Cardiac muscle cell (in vitro differentiated cells and primary cell): ENCODE measurements at regions not wholly inside any gene's neighbourhood (a gene's known extent, or its start where the extent isn't known, plus 50 kb on each side); places are given as distances from the start of the nearest gene placed in this dataset.
"Not testable (repeated sequence)": the region's sequence is repeated elsewhere in the genome, so short reads cannot be mapped to it uniquely, and the experiment has no call there.

ENCODE experiments used
- DNase-seq, 2 donors: peaks; one replicate each; pipeline versions ENCODE4 v3.0.0 to v3.0.0-alpha.2; 2010 to 2017; ENCODE audit warnings: low read depth in 1 of 2, low spot score in 1 of 2
- H3K27ac ChIP-seq: fragments of 200-600 bp; sonication (generic); 2 replicates; pipeline ENCODE4 v1.5.1; 2016
- H3K27me3 ChIP-seq: fragments of 200-600 bp; sonication (generic); 2 replicates; pipeline ENCODE4 v1.6.0; 2016; ENCODE audit warnings: control low read depth
- H3K36me3 ChIP-seq: fragments of 200-600 bp; sonication (generic); 2 replicates; pipeline ENCODE4 v1.5.1; 2016; ENCODE audit warnings: control low read depth
- H3K4me1 ChIP-seq: fragments of 200-600 bp; sonication (generic); 2 replicates; pipeline ENCODE4 v1.8.1; 2017; ENCODE audit warnings: low read depth, mild to moderate bottlenecking, mixed run types
- H3K4me3 ChIP-seq: fragments of 200-600 bp; sonication (generic); 2 replicates; pipeline ENCODE4 v1.5.1; 2016; ENCODE audit warnings: mild to moderate bottlenecking
- H3K9me3 ChIP-seq: fragments of 200-600 bp; sonication (generic); 2 replicates; pipeline ENCODE4 v1.5.1; 2017; ENCODE audit warnings: low read depth, mild to moderate bottlenecking, control low read depth
- CTCF ChIP-seq: IDR thresholded peaks from 2 replicates; pipeline ENCODE4 v1.5.1; 2012; ENCODE audit warnings: low read depth, mild to moderate bottlenecking, low read length

DNA sequence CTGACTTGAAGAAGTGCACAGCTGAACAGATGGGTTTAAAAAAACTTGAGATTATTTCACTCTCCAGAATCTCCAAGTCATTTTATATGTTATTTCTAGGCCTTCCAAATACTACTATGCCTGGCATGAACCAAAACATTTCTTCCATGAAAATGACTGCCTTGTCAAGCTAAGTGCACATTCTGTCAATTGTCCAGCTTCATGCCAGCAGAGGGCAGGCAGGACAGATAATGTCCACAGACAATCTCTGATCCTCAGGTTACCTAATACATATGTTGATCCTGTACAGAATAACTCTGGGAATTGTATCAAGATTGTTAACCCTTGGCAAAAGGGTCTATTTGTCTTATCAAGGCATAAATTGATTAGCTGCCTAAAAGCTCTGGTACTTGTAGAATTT lies 229.5 kb downstream of the AASDHPPT start:
- no peak for DNase-seq
- no peaks in the 10 kb centered on the region for H3K4me1 ChIP-seq
- H3K36me3 ChIP-seq: no peaks in the 10 kb centered on the region
- no peaks in the 10 kb centered on the region for H3K9me3 ChIP-seq
- H3K4me3 ChIP-seq: no peak overlapping the region
- no peak for TF ChIP-seq CTCF
- H3K27ac ChIP-seq: no peak overlapping the region
- no peaks in the 10 kb centered on the region for H3K27me3 ChIP-seq

DNA sequence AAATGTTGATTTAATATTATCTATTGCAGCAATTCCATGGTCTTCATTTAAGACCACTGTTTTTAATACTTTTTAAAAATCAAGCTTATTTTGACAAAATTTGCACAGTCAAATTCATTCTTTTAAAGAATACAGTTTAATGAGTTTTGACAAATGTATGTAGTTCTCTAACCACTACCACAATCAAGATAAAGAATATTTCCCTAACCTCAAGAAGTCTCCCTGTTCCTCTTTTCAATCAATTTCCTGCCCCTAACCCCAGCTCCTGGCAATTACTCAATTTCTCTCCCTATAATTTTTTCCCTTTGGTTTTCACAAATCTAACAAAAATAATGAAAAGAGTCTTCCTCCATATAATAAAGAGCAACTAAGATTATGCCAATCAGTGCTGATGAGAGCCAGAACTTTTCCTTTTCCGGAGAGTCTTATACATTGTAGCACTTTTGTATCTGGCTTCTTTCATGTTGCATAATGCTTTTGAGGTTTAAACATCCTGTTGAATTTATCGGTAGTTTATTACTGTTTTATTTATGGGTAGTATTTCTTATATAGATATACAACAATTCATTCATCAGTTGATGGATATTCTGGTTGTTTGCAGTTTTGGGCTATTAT lies 231.7 kb downstream of the AASDHPPT start:
- no peaks in the 10 kb centered on the region for H3K36me3 ChIP-seq
- H3K27ac ChIP-seq: no peak overlapping the region
- H3K4me1 ChIP-seq: no peaks in the 10 kb centered on the region
- H3K4me3 ChIP-seq: no peak overlapping the region
- no peak for TF ChIP-seq CTCF
- DNase-seq: peak in 1 of 2 donors; percentile 37
- no peaks in the 10 kb centered on the region for H3K9me3 ChIP-seq
- no peaks in the 10 kb centered on the region for H3K27me3 ChIP-seq

GRCh38 chr11:106311531-106312230 lies 234.2 kb downstream of the AASDHPPT start:
- Histone ChIP-seq H3K36me3 (no peaks in the 10 kb centered on the region), H3K4me3 (no peak overlapping the region), H3K27ac (no peak overlapping the region), H3K27me3 (no peaks in the 10 kb centered on the region), H3K4me1 (no peaks in the 10 kb centered on the region), H3K9me3 (no peaks in the 10 kb centered on the region)
- no peak for TF ChIP-seq CTCF
- DNase-seq: no peak

- not testable (repeated sequence) for H3K4me3 ChIP-seq, H3K27me3 ChIP-seq, H3K9me3 ChIP-seq, H3K4me1 ChIP-seq, H3K27ac ChIP-seq, H3K36me3 ChIP-seq, DNase-seq
These were observed 239.8 kb downstream of the AASDHPPT start for GRCh38 chr11:106317208-106317773.

DNA sequence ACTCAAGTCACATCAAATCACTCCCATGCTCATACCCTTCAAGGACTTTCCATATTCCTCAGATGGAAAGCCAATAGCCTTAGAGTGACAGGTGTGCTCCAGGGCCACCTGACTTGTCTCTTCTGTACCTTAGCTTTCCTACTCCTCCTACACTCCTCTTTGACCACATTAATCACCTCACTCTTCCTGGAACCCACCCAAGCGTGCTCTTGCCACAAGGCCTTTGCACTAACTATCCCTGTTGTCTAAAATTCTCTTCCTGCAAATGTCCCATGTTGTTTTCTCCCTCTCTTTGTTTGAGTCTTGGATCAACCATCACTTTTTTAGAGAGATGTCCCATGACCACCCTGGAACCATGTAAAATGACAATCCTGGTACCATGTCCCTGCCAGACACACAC lies 244.1 kb downstream of the AASDHPPT start:
- H3K36me3 ChIP-seq: no peaks in the 10 kb centered on the region
- no peak overlapping the region for H3K27ac ChIP-seq
- no peaks in the 10 kb centered on the region for H3K27me3 ChIP-seq
- H3K4me3 ChIP-seq: no peak overlapping the region
- H3K4me1 ChIP-seq: no peaks in the 10 kb centered on the region
- no peak for TF ChIP-seq CTCF
- DNase-seq: no peak
- H3K9me3 ChIP-seq: no peaks in the 10 kb centered on the region

DNA sequence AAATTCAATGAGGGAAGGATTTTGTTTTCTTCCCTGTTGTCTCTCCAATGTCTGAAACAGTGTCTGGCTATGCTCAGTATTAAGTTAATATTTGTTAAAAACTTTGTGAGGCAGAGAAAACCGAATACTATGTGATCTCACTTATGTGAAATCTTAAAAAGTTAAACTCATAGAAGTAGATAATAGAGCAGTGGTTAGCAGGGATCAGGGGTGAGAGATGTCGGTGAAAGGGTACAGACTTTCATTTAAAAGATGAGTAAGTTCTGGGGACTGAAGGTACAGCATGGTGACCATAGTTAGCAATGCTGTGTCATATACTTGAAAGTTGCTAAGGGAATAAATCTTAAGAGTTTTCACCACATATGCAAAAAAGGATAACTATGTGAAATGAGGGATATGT lies 244.6 kb downstream of the AASDHPPT start:
- no peak for DNase-seq
- Histone ChIP-seq H3K27me3 (no peaks in the 10 kb centered on the region), H3K9me3 (no peaks in the 10 kb centered on the region), H3K36me3 (no peaks in the 10 kb centered on the region), H3K27ac (no peak overlapping the region), H3K4me1 (no peaks in the 10 kb centered on the region), H3K4me3 (no peak overlapping the region)
- TF ChIP-seq CTCF: no peak
